NOMO-1 treated with DMSO at 0.1 percent for 48 hours (cell line): ENCODE measurements at regions not wholly inside any gene's neighbourhood (a gene's known extent, or its start where the extent isn't known, plus 50 kb on each side); places are given as distances from the start of the nearest gene placed in this dataset.

Experiments
- DNase-seq: peaks from one replicate; lab custom pipeline; 2025; ENCODE audit not compliant: unreplicated experiment; lab: John Stamatoyannopoulos, UW

- DNase-seq, result peak; percentile 6
These were observed 173.0 kb upstream of the STK17B start for GRCh38 chr2:196344397-196344796.

GRCh38 chr2:196353717-196354116 lies 182.3 kb upstream of the STK17B start:
- DNase-seq, result no peak

DNA sequence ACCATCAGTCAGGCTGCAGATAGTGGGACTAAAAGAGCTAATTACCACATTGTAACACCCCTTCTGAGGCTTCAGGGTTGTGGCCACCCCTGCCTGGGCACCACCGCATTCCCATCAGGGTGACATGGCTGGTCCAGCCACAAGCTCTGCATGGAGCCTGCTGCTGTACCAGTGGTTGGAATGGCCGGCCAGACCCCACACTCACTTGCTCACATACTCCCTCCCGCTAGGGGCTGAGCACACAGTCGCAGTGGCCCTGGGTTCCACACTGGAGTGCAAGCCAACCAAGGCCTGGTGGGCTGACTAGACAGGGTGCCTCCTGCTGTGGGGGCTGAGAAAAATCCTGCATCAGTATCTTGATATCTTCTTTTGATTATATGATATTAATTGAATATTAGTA lies 182.8 kb upstream of the STK17B start:
- DNase-seq, result no peak

GRCh38 chr2:196356332-196356731 lies 185.0 kb upstream of the STK17B start:
- peak; percentile 5 for DNase-seq

- no peak for DNase-seq
These were observed 189.3 kb upstream of the STK17B start for GRCh38 chr2:196360650-196361049.

GRCh38 chr2:196361606-196362326 lies 190.4 kb upstream of the STK17B start:
- no peak for DNase-seq

DNA sequence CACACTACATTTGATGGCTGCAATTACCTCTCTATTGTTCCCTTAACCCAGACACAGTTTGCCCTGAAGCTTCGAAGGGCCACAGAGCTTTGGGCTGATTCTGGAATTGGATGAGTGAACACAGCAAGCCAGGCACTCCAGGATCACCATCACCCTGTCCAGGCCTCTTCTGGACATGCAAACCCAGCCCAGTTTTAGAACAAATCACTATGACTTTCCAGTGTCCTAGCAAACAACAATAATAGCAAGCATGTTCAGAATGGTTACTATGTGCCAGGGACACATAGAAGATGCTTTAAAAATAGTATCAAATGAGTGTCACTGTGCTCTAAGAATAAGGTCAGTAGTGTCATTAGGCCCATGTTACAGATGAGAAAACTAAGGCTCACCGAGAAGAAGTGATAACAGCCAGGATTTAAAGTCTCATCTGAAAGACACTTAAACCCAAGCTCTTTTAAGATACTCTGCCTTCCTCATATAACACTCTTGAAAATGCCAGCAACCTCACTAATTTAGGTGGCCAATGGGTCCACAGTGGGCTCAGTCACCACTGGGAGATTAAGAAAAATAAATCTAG lies 191.7 kb upstream of the STK17B start:
- DNase-seq, result no peak

DNA sequence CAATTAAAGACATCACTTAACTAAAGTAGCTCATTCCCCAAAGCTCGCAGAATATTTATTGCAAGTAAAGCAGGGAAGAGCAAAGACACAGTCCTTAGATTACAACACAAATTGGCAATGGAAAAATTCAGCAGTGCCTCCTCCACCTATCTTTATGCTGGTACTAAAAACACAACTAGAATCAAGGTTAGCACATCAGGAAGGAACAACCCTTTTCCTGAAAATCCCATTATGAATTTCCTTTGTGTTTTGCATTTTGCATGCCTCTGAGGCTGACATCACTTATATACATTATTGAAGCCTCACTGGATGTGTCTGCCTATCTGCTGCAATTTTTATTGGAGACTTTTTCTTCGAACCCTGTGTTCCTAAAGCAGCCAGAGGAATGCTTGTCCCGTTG lies 193.8 kb upstream of the STK17B start:
- no peak for DNase-seq

GRCh38 chr2:196365923-196366322 lies 194.5 kb upstream of the STK17B start:
- no peak for DNase-seq

DNA sequence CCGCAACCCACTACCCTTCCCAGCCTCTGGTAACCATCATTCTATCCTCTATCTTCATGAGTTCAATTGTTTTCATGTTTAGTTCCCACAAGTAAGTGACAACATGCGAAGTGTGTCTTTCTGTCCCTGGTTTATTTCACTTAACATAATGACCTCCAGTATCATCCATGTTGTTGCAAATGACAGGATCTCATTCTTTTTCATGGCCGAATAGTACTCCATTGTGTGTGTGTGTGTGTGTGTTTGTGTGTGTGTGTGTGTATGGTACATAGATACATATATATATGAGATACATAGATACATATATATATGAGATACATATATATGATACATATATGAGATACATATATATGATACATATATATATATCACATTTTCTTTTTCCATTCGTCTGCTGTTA lies 196.3 kb upstream of the STK17B start:
- DNase-seq, result no peak

- DNase-seq, result no peak
These were observed 197.3 kb upstream of the STK17B start for GRCh38 chr2:196368546-196369225.

GRCh38 chr2:196369967-196370366 lies 198.6 kb upstream of the STK17B start:
- DNase-seq, result no peak

- no peak for DNase-seq
These were observed 199.0 kb upstream of the STK17B start for GRCh38 chr2:196370381-196370780.

DNA sequence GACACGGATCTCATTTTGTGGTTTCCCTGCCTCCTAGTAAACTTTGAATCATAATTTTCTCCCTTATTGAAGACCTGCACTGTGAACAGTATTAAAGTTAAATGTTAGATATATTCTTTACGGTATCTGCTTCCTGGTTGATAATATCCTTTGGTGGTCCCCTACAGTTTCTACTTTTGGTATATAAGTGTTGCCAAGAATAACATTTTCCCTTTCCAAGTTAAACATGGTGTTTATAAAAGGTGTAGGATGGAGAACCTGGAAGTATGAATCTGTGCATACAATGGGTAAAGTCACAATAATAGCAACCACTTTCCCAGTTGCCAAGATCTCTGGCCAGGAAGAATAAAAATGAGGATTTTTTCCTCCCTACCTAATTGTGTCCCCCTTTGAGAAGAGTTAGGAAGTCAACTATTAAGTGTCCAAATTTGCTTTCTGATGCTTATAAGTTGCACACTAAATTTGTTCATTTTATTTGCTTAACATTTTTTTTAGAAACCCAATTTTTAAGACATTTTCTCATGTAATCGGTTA lies 201.0 kb upstream of the STK17B start:
- DNase-seq, result no peak

DNA sequence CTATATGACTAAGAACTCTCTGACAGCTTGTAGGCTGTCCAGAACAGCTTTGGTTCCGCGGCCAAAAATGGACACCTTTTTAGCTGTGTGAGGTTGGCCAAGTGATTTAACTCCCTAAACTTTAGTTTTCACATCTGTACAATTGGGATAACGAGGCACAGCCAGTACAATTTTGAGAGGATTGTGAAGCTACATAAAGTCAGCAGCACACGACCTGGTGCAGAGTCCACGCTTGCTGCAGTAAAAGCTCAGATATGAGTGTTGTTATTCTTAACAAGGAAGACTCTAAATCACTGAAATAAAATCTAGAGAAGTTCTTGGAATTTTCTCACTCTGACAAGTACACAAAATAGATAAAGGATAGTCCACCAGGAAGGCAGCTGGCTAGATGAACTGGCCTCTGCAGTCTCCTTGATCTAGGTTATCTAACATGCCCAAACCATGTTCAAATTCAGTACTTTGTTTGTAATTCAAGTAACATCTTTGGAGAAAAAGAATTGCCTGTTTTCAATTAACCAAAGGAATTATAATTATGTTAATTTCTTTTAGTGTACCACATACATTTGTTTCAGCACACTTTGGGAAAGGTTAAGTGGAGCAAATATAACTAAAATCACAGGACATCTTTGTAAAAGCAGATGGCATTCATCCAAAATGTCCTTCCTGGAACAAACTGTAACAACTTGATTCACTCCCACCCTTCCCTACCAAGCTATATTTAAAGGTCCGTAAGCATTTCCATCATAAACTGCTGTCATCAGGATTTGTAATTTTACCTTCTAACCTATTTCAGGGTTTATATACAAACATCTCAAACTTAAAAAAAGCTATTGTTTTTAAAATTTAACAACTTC lies 201.7 kb upstream of the STK17B start:
- no peak for DNase-seq

GRCh38 chr2:196376984-196377877 lies 205.9 kb upstream of the STK17B start:
- DNase-seq, result no peak

- no peak for DNase-seq
These were observed 208.2 kb upstream of the STK17B start for GRCh38 chr2:196379600-196379999.

- DNase-seq, result no peak
These were observed 208.7 kb upstream of the STK17B start for GRCh38 chr2:196380098-196380497.

GRCh38 chr2:196380575-196380974 lies 209.2 kb upstream of the STK17B start:
- no peak for DNase-seq

DNA sequence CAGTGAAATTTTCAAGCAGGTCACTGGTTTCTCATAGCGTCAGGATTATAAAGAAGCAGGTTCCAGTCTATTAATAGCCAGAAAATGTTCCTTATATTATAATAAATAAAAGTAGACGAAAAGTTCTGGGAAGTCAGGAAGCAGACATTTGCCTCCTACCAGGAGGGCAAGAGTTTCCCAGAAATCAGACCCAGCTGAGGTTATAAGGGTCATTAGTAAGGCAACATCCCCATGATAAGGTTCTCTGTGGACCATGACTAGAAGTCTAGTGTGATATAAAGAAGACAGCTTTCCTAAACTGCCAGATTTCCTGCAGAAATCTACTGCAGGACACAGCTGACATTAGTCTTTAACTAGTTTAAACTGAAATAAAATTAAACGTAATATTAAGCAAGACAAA lies 210.1 kb upstream of the STK17B start:
- DNase-seq, result no peak
